ENCODE measurements at regions not wholly inside any gene's neighbourhood (a gene's known extent, or its start where the extent isn't known, plus 50 kb on each side); places are given as distances from the start of the nearest gene placed in this dataset.
A peak's percentile ranks its signal among the peaks of the same experiment; 100 is the strongest.
"Not testable (repeated sequence)": the region's sequence is repeated elsewhere in the genome, so short reads cannot be mapped to it uniquely, and the experiment has no call there.

DNA sequence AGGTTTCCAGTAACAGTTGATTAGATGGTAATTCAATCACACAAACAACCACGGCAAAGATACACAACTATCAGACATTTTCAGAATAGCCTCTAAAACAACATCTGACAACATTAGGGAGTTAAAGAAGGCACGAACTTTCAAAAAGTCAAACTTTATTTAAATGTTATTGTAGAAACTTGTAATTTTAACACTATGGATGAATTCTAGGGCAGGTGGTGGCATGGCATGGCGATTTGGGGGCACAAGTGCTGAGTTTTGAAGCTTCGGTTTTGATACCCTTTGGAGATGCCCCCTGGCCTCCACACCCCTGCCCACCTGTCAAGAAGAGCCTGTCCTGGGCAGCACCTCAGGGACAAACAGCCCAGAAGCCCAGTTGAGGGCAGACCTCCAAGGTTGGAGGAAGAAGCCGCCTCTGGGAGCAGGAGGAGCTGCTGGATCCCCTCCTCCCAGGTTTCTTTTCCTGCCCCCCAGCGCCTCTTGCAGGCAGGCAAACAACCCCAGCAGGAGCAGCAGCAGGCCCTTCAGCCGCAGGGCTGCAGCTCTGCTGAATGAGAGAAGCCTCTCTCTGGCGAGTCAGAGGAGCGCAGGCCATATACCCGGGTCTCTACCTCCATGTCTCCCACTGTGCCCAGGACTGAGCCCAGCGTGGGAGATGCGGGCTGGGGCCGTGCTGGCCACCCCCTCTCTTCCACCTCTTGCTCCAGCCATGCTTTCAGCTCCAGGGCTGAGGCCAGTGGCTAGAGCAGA lies 102.1 kb upstream of the IGLL5 start:
- DNase-seq = no peak

DNA sequence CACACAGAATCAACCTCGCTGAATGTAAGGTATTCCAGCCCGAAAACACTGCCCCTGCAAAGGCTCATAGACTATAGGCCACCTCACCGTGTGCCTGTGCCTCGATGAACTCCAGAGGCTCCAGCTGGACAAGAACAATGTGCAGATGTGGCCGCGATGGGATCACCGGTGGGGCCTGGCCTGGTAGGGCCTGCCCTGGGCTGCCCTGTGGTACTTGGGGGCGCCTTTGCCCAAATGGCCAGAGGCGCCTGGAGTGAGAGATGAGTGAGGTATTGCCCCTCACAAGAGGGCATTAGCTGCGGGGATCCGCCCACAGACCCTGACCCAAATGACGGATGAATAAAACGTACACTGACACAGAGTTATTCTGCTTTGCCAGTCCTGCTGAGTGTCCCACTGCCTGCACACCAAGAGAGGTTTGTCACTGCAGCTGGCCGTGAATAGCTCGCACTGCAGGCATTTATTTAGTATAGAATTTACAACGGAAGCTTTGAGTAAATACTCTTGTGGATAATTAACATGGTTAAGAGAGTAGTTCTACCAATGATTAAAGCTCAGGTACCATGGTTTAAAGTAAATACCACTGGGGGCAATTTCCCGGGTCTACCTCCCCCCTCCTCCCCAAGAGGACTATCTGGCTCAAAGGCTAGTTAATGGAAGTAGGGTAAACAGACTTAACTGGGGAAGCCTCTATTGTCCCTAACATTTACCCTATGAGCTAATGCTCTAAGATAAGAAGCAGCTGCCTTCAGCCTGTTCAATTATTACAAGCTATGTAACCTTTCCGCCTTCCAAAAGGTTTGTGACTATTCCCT lies 101.1 kb upstream of the IGLL5 start:
- DNase-seq = peak; percentile 54

DNA sequence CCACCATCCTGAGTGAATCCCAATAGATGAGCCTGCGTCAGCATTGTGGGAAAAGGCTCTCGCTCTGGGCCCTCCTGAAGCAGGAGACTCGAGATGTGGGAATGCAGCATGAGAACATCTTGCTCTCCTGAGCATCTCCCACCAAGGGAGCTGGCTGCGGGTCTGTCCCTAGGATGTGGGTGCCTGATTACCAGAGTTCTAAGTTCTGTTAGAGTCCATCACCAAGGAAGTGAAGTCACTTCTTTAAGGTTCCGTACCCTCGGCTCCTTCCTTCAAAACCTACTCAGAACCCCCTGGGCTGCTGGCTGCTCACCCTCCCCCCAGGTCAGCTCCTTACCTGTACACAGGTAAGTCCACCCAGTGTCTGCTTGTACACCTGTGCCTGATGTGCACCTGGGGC lies 100.5 kb upstream of the IGLL5 start:
- no peak for DNase-seq

DNA sequence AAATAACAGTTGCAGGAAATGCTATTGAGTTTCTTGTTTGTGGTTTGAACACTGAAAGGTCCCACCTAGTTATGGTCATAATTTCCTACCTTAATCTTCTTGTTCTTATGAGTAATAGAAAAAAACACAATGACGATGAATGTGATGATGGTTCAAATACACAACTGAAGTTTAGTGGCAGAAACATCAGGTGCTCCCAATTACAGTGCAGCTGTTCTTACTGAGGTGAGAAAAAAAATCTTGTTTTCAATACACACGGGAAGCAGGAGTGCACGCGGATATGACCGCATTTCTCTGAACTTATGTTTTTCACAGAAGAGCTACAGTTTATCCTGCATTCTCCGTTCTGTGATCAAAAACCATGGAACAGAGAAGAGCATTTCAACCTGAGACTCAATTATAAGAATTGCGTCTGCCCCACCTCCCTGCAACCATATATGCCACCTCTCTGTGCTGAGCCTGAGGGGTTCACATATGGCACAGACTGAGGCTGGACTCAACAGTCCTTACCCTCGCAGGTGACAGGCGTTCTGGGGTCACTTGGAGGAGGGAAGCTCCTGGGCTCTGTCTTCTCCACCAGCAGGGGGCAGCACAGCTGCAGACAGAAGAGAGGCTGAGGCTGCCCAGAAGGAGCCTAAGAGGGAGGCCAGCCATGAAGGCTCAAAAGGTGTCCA lies 99.7 kb upstream of the IGLL5 start:
- DNase-seq = no peak

DNA sequence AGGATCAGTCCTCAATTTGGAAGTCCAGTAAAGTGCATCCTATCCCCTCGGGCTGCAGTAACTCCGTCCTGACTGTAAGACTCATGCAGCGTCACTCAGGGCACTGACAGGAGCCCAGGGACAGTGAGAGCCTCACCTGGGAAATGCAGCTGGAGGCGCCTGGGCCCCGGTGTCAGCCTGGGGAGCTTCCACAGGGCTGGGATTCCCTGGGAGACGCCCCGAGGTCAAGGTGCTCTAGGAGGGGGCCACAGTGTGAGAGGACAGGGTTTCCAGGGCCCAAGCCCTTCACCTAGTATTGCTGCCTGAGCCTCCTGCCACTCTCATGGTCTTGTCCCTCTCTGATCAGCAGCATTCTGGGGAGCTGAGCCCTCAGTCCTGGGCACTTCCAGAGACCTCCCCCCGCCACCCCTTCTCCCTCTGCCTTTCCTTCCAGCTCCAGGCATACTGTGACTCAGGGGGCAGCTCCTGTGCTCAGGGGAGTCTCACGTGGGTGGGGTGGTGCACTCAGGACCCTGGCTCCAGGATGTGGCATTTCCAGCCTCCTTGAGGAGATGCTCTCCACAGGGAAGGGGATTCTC lies 99.1 kb upstream of the IGLL5 start:
- no peak for DNase-seq

DNA sequence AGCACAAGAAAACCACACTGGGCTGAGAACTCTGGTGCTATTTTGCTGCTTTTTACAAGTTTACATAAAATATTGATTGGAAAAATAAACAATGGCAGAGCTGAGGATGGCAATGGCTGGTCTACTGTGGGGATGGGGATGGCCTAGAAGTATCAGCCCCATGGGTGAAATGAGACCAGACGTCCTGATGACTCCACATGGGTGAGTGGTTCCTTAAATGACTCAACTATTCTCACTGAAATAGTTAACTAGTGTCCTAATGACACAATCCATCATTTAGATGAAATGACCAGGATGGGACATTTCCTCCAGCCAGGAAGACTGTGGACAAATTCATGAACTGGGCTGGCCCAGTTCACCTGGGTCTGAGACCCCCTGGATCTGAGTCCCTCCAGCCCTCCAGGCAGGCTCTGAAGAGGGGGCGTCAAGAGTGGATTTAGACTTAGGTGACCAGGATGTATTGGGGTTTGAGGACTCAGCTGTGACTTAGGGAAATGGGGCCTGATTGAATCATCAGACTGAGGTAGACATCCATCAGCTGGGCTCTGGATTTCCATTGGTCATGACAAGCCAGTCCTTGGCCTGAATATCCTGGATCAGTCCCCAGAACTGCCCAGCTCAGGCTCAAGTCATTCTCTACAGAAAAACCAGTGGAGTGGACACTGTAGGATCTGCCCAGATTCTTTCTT lies 98.2 kb upstream of the IGLL5 start:
- no peak for DNase-seq

DNA sequence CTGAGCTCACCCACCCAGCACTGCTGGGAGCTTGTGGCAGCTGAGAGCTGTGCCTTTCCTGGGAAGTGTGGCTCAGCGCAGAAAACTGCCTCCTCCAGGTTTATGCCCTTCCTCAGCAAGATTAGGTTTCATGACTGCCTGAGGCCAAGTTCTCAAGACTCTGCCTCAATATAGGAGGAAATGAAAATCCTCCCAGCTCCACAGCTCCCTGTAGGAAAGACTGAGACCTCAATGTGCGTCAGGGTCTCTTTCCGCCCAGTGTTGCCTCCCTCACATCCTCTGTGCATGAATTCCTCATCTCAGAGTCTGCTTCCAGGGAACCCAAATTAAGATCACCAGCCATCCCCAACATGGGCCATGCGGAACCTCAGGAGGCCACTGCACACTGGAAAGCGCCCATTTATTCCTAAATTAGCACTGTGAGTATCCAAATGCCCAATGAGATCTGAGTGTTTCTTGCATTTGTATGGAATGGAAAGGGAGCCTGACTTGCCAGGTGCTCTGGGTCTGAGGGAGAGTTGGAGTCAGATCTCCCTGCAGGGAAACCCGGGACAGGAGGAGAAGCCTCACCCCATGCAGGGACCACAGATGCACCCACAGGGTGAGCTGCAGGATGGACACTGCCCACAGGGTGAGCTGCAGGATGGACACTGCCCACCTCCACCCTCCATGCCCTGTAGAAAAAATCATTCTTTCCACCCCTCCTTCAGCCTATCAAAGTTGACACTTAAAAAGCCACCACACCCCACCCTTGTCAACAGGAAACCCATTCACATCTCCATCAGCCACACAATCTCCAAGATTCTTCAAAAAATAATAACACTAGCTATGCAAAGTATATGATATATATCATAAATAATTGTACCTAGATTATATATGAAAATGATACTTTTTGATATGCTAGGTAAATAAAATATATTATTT lies 97.4 kb upstream of the IGLL5 start:
- no peak for DNase-seq

DNA sequence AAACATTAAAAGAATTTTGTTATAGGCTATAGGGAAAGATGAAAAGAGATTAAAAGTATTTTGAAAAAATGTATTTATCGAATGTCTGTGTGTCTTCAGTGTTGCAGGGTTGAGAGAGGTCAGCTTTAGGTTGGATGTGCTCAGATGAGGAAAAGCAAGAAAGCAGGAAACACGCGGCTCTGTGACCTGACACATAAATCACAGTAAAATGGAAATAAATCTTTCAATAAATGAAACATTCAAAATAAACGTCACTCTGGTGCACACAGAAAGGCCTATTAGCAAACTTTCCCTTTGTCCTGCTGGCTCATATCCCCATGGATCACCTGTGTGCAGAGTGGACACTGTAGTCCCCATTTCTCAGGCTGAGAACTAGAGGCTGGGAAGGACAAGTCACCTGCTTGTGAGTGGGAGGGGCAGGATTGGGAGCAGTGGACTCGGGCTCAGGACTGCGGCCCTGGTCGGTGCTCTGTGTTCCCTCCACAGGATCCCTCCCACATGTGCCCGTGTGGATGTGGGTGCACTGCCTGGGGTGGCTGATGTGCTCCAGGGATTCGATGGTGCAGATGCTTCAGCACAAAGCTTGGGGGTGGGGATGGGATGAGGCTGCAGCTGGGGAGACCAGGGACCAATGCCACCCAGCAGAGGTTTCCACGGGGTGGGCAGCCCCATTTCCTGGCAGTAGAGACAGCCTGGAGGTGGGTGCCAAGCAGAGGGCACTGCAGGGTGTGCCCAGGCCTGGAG lies 96.0 kb upstream of the IGLL5 start:
- no peak for DNase-seq

DNA sequence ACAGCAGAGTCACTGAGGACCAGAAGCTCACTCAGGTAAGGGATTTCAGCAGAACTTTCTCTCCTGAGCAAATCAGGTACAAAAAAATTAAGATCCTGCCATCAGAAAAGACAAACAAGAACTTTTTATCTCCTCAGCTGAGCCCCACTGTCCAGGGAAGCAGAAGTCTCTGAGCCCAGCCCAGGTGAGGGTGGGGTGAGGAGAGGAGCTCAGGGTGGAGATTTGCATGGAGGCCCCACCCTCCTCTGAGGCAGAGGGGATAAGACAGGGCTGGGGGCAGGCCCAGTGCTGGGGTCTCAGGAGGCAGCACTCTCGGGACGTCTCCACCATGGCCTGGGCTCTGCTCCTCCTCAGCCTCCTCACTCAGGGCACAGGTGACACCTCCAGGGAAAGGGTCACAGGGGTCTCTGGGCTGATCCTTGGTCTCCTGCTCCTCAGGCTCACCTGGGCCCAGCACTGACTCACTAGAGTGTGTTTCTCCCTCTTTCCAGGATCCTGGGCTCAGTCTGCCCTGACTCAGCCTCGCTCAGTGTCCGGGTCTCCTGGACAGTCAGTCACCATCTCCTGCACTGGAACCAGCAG lies 95.3 kb upstream of the IGLL5 start:
- not testable (repeated sequence) for DNase-seq

DNA sequence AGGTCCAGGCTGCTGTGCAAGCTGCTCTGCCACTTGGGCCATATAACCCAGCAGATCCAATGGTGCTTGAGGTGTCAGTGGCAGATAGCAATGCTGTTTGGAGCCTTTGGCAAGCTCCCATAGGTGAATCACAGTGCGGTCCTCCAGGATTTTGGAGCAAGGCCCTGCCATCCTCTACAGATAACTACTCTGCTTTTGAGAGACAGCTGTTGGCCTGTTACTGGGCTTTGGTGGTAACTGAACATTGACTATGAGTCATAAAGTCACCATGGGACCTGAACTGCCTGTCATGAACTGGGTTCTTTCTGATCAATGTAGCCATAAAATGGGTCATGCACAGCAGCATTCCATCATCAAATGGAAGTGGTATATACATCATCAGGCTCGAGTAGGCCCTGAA lies 92.0 kb upstream of the IGLL5 start:
- DNase-seq = not testable (repeated sequence)

DNA sequence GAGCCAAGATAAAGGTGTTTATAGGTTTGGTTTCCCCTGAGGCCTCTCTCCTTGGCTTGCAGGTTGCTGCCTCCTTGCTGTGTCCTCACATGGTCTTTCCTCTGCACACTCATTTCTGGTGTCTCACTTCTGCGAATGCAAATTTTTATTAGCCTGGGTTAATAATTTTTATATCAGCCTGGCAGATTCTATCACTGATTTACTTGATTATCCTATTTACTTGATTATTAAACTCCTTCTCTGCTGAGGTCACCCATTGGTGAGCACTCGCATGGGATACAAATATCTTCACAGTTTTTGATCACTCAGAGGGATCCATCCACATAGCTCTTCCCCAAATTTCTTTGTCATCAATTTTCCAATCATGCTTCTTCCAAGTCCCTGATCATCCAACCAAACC lies 90.9 kb upstream of the IGLL5 start:
- no peak for DNase-seq

DNA sequence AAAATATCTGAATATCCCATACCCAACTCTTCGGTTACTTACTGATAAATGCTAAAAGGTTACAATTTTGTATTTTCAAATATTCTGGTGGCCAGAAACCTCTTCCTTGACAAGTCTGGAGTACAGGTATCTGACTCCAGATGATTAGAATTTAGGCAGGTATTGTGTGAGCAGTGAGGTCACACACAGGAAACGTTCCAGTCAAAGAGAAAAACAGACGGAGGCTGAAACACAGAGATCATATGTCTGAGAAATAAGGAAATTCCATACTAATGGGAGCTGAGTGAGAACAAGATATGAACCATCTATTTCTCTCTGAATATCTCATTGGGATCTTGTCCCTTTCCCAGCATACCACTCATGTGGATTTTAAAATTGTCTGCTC lies 89.4 kb upstream of the IGLL5 start:
- DNase-seq = no peak

DNA sequence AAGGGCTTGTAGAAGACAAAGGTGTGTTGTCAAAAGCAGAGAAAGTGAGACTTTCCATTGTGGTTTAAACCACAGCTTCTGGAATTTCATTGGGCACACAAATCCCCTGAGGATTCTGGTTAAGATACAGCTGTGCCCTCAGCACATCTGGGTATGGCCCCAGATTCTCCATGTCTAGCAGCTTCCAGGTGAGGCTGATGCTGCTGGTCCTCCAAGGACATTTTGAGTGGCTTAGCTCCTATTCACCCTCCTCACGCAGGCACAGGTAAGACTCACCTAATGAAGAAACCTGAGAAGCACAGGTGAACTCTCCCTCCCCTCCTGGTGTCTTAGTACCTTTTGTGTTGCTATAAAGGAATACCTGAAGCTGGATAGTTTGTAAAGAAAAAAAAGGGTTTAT lies 88.9 kb upstream of the IGLL5 start:
- no peak for DNase-seq

DNA sequence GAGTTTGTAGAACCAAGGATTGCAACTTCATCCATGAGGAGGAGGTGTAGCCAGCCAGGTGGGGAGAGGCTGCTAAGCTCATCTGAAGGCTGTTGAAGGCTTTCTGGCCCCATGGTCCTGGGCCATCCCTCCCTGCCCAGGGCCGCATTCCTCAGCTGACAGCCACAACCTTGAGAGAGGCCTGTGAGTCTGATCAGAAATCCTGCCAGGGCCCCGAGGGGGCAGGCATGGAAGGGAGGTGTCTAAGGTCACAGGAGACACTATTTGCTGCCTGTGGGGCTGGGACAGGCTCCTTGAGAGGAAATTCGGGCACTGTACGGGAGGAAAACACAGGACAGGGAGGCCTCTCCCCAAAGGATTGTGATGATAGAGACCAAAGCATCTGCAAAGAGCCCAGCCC lies 88.1 kb upstream of the IGLL5 start:
- no peak for DNase-seq

DNA sequence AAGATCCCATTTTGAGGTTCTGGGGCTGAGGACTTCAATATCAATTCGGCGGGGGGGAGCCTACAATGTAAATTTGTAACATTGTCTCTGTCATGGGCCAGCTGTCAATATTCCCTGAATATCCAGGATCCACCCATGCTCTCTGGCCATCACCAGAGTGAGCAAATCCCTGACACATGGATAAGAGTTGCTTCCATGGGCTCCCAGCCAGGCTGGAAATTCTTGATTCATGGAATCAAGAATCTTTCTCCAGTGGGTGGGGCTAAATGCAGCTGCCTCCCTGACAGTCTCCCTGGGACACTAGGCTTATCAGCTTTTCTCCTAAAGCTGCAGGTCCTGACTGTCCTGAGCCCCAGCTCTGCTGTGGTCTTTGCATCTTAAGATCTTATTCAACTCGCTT lies 86.9 kb upstream of the IGLL5 start:
- DNase-seq = no peak

DNA sequence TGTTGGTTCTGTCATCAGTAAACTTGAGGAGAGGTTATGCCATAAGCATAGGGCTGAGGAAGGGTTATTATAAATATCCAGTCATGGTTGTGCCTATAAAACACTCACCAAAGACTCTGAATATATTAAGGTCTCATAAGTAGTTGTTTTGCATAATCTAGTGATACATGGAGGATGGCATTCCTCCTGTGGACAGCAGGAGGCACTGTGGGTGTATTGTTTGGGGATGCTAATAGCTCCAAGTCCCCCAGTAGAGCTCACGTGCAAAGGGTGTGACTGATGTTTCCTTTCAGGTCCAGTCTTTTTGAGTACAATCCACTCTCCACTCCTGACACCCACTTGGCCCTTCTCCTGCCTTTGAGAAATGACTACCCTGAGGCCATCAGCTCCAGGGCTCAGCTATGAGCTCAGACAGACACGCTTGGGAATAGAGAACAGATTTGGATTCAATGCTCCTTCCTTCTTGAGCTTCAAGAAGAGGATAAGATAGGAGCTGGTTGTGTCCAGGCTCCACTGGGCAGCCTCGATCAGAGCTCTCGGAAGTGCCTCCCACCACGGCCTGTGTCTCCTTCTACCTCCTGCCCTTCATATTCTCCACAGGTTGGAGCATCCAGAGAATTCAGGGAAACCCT lies 85.2 kb upstream of the IGLL5 start:
- no peak for DNase-seq

DNA sequence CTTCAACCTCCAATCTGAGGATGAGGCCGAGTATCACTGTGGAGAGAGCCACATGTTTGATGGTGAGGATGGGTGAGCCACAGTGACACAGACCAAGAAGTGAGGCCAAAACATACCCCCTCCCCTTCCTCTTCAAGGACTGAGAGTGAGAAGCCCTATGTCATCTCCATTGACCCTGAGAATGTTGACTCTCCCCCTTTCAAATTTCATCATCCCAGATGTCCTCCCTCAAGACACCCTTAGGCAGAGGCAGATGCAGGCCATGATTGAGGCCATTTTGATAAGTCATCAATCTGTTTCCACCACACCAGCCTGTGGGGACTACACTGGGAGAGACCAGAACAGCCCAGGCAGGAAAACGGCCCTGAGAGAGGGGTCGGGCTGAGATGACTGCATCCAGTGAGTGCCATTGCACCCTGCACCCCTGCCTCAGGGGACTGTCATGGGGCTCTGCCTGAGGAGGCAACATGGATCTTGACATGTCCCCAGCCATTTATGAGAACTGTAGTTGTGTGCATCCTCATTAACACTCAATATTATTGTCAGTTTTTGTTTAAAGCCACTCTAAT lies 84.2 kb upstream of the IGLL5 start:
- DNase-seq = no peak

DNA sequence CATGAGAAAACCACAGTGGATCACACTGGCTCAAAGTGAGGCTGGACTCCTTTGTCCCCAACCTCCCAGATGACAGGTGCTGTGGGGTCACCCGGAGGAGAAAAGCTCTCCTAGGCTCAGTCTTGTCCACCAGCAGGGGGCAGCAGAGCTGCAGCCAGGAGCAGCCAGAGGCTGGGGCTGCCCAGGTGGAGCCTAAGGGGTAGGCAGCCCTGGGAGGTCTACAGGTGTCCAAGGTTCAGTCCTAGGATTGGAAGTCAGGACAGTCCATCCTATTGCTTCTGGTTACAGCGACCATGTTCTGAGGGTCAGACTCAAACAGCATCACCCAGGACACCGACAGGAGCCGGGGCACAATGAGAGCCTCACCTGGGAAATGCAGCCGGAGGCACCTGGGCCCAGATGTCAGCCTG lies 77.6 kb upstream of the IGLL5 start:
- DNase-seq = no peak

DNA sequence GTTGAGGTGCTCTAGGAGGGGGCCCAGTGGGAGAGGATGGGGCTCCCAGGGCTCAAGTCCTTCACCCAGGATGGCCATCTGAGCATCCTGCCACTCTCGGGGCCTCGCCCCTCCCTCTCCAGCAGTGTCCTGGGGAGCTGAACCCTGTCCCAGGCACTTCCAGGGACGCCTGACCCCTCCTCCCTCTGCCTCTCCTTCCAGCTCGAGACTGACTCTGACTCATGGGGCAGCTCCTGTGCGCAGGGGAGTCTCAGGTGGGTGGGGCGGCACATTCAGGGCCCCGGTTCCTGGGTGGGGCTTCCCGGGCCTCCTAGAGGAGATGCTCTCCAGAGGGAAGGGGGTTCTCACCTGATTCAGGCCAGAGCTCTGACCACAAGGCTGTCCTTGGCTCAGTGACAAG lies 77.1 kb upstream of the IGLL5 start:
- DNase-seq = no peak
